Loucy (cell line): ENCODE measurements at regions not wholly inside any gene's neighbourhood (a gene's known extent, or its start where the extent isn't known, plus 50 kb on each side); places are given as distances from the start of the nearest gene placed in this dataset.

ENCODE experiments used
- EZH2phosphoT487 ChIP-seq: fragments of 200-600 bp; IDR thresholded peaks from 2 replicates; pipeline ENCODE4 v1.6.1; 2018; ENCODE audit warnings: antibody characterized with exemption, mild to moderate bottlenecking, moderate library complexity, borderline replicate concordance
- TF ChIP-seq, protein P1 (sequence below): fragments of 200-600 bp; sonication (generic); conservative IDR thresholded peaks from 2 replicates; pipeline ENCODE4 v1.5.1; 2014; ENCODE audit warnings: mild to moderate bottlenecking, antibody characterized with exemption, low read length

DNA sequence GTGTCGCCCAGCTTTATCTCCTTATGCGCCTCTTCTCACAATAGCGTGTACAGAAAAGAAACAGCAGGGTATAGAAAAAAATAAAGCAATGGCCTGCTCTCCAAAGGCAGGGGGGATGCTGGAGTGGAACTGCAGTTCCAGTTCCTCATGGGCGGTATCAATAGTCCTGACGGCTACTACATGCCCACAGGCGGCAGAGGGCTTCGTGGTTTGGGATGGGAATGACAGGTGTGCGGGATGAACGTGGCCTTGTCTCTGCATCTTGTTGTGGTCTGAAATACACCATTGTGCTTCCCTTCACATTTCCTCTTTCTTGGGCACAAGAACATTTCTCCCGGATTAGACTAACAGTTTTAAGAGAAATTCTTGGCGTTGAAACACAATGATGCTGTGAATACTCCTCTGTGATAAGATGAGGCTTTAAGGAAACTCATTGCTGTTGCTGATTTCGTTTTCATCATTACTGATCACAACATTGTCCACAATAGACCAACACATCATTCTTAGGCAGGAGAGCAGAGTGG, 124.1 kb upstream of the IGFBP7 start:
- TF ChIP-seq, protein P1, sequence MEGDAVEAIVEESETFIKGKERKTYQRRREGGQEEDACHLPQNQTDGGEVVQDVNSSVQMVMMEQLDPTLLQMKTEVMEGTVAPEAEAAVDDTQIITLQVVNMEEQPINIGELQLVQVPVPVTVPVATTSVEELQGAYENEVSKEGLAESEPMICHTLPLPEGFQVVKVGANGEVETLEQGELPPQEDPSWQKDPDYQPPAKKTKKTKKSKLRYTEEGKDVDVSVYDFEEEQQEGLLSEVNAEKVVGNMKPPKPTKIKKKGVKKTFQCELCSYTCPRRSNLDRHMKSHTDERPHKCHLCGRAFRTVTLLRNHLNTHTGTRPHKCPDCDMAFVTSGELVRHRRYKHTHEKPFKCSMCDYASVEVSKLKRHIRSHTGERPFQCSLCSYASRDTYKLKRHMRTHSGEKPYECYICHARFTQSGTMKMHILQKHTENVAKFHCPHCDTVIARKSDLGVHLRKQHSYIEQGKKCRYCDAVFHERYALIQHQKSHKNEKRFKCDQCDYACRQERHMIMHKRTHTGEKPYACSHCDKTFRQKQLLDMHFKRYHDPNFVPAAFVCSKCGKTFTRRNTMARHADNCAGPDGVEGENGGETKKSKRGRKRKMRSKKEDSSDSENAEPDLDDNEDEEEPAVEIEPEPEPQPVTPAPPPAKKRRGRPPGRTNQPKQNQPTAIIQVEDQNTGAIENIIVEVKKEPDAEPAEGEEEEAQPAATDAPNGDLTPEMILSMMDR: no peak
- TF ChIP-seq EZH2phosphoT487: no peak
